GM21447 (cell line): ENCODE measurements at regions not wholly inside any gene's neighbourhood (a gene's known extent, or its start where the extent isn't known, plus 50 kb on each side); places are given as distances from the start of the nearest gene placed in this dataset.
"Not testable (repeated sequence)": the region's sequence is repeated elsewhere in the genome, so short reads cannot be mapped to it uniquely, and the experiment has no call there.

Experiments
- ATAC-seq: cut with Tn5 transposase; IDR thresholded peaks from one replicate; pipeline ENCODE4 v1.9.1; 2021; ENCODE audit not compliant: unreplicated experiment

- ATAC-seq = no peak
Observed at GRCh38 chr3:29011966-29012365, 268.9 kb upstream of the RBMS3 start.

GRCh38 chr3:29022976-29023375, 257.9 kb upstream of the RBMS3 start:
- ATAC-seq = no peak

- ATAC-seq = peak; percentile 94
Observed at GRCh38 chr3:29026286-29026685, 254.6 kb upstream of the RBMS3 start.

GRCh38 chr3:29026959-29027358, 253.9 kb upstream of the RBMS3 start:
- no peak for ATAC-seq

DNA sequence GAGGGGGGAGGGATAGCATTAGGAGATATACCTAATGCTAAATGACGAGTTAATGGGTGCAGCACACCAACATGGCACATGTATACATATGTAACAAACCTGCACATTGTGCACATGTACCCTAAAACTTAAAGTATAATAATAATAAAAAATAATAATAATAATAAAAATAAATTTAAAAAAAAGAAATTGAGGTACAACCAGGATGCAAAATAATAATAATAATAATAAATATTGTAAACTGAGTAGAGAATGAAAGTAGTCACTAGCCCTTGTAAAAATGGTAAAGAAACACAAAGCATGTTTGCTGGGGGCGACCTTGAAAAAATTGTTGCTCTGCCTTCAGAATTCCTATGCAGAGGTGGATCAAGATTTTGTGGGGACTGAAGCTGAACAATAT, 249.7 kb upstream of the RBMS3 start:
- ATAC-seq = not testable (repeated sequence)

GRCh38 chr3:29033511-29033910, 247.4 kb upstream of the RBMS3 start:
- no peak for ATAC-seq

GRCh38 chr3:29050155-29050554, 230.7 kb upstream of the RBMS3 start:
- no peak for ATAC-seq

DNA sequence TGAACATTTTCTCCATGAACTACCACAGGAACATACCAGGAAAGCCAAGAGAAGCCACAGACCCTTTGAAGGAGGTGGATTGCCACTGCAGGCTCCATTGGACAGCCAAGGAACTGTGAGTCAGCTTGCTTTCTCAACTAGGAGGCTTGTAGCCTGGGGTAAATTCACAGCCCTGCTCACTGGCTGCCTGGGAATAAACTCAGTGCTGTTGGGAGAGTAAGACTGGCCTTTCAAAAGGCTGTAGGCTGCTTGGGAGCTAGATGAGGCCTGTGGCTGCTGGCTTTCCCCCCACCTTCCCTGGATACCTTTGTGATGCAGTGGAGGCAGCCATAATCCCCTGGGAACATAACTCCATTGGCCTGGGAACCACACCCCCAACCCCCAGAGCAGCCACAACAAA, 223.5 kb upstream of the RBMS3 start:
- no peak for ATAC-seq

DNA sequence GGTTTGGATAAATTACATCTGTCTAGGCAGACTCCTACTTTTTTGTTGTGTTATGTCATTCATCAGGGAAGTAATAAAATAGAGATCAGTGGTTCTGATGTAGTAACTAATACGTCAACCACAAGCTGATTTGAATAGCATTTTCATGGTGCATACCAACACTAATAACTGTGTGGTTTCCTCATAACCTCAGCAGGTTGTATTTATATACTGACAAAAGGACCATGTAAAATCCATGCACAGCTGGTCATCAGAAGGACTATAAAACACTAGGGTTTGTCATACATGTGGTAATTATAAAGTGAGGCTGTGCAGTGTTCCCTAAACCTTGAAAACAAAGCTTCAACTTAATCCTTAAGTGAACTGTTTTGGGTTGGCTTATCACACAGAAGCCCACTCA, 216.8 kb upstream of the RBMS3 start:
- no peak for ATAC-seq

GRCh38 chr3:29065211-29065785, 215.6 kb upstream of the RBMS3 start:
- ATAC-seq = no peak

GRCh38 chr3:29067007-29067406, 213.9 kb upstream of the RBMS3 start:
- ATAC-seq = no peak

DNA sequence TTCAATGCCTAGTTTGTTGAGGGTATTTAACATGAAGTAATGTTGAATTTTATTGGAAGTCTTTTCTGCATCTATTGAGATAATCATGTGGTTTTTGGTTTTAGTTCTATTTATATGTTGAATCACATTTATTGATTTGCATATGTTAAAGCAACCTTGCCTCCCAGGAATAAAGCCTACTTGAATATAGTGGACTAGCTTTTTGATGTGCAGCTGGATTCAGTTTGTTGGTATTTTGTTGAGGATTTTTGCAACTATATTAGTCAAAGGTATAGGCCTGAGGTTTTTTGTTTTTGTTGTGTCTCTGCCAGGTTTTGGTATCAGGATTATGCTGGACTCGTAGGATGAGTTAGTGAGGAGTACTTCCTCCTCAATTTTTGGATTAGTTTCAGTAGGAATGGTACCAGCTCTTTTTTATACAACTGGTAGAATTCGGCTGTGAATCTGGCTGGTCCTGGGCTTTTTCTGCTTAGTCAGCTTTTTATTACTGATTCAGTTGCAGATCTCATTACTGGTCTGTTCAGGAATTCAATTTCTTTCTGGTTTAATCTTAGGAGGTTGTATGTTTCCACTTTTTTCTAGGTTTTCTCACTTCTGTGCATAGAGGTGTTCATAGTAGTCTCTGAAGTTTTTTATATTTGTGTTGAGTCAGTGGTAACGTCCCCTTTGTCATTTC, 209.8 kb upstream of the RBMS3 start:
- no peak for ATAC-seq

GRCh38 chr3:29072611-29073010, 208.3 kb upstream of the RBMS3 start:
- no peak for ATAC-seq

DNA sequence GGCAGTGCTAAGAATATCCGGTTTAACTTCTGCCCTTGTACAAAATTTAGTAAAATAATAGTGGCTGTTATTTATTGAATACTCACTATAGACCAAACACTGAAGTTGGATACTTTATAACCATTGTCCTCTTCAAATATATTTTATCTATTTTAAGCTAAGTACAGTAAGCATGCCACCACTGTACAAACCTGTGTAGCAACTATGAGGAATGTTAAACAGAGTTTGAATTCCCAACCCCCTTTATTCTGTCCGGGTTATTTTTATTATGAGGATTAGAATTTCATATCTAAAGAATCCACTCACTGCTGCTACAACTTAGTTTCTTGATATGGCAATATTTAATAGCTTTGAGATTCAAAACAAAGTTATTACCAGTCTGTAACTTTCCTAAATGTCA, 203.5 kb upstream of the RBMS3 start:
- ATAC-seq = no peak

GRCh38 chr3:29079358-29079757, 201.5 kb upstream of the RBMS3 start:
- ATAC-seq = no peak

DNA sequence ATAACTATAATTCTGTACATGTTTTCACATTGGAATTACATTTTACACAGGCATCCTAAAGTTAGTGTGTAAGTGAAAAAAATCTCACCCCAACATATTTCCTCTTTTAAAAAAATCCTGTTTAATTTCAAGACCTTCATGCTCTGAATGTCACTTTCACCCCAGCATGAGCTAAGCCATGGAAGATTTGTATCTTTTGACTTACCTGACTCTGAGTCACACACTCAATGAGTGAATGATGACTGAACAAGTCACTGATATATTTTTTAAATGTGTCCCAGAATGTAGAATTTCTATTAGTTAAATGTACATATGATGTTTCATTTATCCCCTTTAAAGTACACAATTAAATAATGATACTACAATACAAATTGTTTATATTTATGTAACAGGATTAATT, 199.9 kb upstream of the RBMS3 start:
- no peak for ATAC-seq

- ATAC-seq = no peak
Observed at GRCh38 chr3:29083081-29083480, 197.8 kb upstream of the RBMS3 start.

GRCh38 chr3:29083676-29084075, 197.2 kb upstream of the RBMS3 start:
- ATAC-seq = no peak

GRCh38 chr3:29088579-29088978, 192.3 kb upstream of the RBMS3 start:
- no peak for ATAC-seq

DNA sequence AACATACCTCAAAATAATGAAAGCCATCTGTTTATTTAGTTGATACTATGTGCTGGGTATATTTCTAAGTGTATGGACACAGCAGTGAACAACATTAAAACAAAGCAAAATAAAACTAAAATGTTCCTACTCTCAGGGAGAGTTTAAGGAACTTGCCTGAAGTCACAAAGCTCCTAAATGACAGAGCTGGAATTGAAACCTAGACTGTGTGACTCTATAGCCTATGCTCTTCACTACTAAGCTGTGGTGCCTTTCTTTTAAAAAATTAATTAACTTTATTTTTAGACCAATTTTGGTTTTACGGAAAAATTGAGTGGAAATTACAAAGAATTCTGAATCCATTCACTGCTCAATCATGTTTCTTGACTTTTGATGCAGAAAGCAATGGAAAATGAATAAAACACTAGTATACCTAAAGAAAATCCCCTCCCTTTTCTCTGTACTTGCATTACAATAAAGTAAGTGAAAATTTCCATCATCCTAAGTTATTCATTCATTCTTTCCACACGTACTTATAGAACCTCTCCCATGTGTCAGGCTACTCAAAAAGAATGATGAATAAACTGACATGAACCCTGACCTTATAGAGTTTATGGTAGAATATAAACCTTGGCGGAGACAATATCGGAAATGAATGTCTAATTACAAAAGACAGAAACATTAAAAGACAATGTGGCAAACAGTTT, 189.8 kb upstream of the RBMS3 start:
- ATAC-seq = no peak

DNA sequence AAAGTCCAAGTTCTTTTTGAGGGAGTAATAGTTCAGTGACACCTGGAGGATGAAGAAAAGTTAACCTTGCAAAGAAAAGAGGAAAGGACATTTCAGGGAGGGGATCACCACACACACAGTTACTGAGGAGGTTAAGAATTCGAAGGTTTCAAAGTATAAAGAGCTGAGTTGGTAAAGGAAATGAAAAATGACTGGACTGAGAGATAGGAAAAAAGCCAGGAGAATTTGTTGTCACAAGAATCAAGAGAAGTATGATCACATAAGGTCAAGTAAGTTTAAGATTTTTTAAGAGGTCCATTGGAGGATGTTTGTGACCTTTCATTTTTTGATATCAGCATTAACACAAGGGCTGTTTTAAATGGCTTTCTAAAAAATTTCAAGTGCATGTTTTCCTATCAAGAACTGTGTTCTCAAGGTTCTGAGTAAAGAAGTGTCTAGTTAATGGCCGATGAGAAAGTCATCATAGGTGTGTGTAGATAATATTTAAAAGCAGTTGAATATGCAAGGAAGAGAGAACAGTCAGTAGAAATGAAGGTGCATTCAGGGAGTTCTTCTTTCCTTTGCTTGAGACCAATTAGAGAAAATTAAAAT, 189.2 kb upstream of the RBMS3 start:
- ATAC-seq = no peak

DNA sequence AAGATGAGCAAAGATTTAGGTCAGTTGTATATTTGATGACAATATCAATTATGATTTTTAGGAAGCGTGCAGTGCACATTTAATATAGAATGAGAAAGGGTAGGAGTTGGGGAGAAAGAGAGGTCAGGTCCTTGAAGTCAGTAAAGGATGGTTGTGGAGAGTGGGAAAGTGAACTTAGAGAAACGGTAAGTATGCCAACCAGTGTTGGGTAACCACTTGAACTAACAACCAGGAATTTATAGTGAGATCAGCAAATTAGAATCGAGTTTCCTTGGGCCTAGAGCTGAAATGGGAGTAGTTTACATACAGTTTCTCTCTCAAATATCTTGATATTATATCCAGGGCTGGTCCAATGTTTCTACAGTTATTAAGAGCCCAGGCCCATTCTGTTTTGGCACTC, 188.5 kb upstream of the RBMS3 start:
- no peak for ATAC-seq
